Spleen (tissue), 7 donors: ENCODE measurements at regions not wholly inside any gene's neighbourhood (a gene's known extent, or its start where the extent isn't known, plus 50 kb on each side); places are given as distances from the start of the nearest gene placed in this dataset.

Source experiments
- POLR2A ChIP-seq, 3 donors: fragments of 450-650 bp; IDR thresholded peaks; one replicate each; pipeline ENCODE4 v1.5.1; 2017; ENCODE audit warnings: antibody characterized with exemption in 3 of 3, mild to moderate bottlenecking in 1 of 3
- POLR2AphosphoS5 ChIP-seq, 3 donors: sonication (generic); formaldehyde crosslinking; IDR thresholded peaks; one replicate each; pipeline ENCODE4 v1.5.1; 2017; ENCODE audit warnings: antibody characterized with exemption in 3 of 3
- TF ChIP-seq, protein P1 (sequence below), 11 experiments: fragments of 200-600 bp in 7 of 11; fragments of 450-650 bp in 4 of 11; sonication (generic) in 4 of 11; IDR thresholded peaks in 8 of 11; conservative IDR thresholded peaks in 3 of 11; 1 replicate in 7 of 11; 2 replicates in 4 of 11; pipeline versions ENCODE4 v1.4.0 to v1.8.0; 2016 to 2021; ENCODE audit warnings: antibody characterized with exemption in 11 of 11, inconsistent platforms in 4 of 11, mild to moderate bottlenecking in 1 of 11
- donor health status: DM: no; HTN: no; CAD: no; lungs with moderate emphysema.
- donor health status: DM: no; HTN: no; CAD: no.
- donor health status: DM: no; HTN: no; CAD: no.

DNA sequence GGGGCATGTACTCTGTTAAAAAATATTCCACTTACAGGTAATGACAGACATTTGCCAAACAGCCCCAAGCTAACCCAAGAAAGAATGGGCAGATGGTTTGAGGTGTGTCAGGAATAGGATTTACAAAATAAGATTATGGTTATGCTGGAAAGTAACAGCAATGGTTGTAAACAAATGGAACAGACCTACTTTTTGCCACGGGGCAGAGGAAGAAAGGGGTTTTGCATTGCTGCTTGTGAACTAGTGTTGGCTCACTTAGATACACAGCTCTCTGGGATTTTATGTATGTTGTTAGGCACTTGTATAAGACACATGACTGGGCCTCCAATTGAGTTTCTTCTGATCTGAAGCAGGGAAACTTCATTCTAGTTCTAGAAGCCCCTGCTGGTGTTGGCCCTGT, 191.5 kb upstream of the GDNF start:
- TF ChIP-seq, protein P1, sequence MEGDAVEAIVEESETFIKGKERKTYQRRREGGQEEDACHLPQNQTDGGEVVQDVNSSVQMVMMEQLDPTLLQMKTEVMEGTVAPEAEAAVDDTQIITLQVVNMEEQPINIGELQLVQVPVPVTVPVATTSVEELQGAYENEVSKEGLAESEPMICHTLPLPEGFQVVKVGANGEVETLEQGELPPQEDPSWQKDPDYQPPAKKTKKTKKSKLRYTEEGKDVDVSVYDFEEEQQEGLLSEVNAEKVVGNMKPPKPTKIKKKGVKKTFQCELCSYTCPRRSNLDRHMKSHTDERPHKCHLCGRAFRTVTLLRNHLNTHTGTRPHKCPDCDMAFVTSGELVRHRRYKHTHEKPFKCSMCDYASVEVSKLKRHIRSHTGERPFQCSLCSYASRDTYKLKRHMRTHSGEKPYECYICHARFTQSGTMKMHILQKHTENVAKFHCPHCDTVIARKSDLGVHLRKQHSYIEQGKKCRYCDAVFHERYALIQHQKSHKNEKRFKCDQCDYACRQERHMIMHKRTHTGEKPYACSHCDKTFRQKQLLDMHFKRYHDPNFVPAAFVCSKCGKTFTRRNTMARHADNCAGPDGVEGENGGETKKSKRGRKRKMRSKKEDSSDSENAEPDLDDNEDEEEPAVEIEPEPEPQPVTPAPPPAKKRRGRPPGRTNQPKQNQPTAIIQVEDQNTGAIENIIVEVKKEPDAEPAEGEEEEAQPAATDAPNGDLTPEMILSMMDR (IDR thresholded peaks at IDR 0.05 in 8 of 11, conservative IDR thresholded peaks at IDR 0.05 in 3 of 11), result no peak
- no peak for TF ChIP-seq POLR2A (IDR thresholded peaks at IDR 0.05)
- no peak for TF ChIP-seq POLR2AphosphoS5 (IDR thresholded peaks at IDR 0.05)
